Neural progenitor cell (in vitro differentiated cells): ENCODE measurements at regions not wholly inside any gene's neighbourhood (a gene's known extent, or its start where the extent isn't known, plus 50 kb on each side); places are given as distances from the start of the nearest gene placed in this dataset.
"Not testable (repeated sequence)": the region's sequence is repeated elsewhere in the genome, so short reads cannot be mapped to it uniquely, and the experiment has no call there.

Source experiments
- DNase-seq: peaks from one replicate; pipeline ENCODE4 v3.0.0-alpha.2; 2016; ENCODE audit warnings: low spot score
- H2AFZ ChIP-seq: fragments of 200-600 bp; sonication (generic); replicated peaks from 2 replicates; pipeline ENCODE4 v1.6.1; 2016; ENCODE audit warnings: antibody characterized with exemption
- H3F3A ChIP-seq: fragments of 200-600 bp; sonication (generic); 2 replicates; pipeline ENCODE4 v1.6.1; 2016; ENCODE audit warnings: antibody characterized with exemption, low read depth
- H3K27ac ChIP-seq: fragments of 200-600 bp; sonication (generic); 2 replicates; pipeline ENCODE4 v1.5.1; 2016; ENCODE audit warnings: mild to moderate bottlenecking
- H3K27me3 ChIP-seq: fragments of 200-600 bp; sonication (generic); 2 replicates; pipeline ENCODE4 v1.6.1; 2016; ENCODE audit warnings: mild to moderate bottlenecking, moderate library complexity
- H3K36me3 ChIP-seq: fragments of 200-600 bp; sonication (generic); 2 replicates; pipeline ENCODE4 v1.5.1; 2016
- H3K4me1 ChIP-seq: fragments of 200-600 bp; sonication (generic); 2 replicates; pipeline ENCODE4 v1.6.1; 2016; ENCODE audit warnings: mixed run types
- H3K4me2 ChIP-seq: fragments of 200-600 bp; sonication (generic); 2 replicates; pipeline ENCODE4 v1.6.1; 2016
- H3K4me3 ChIP-seq: fragments of 200-600 bp; sonication (generic); 2 replicates; pipeline ENCODE4 v1.5.1; 2016
- H3K79me2 ChIP-seq: fragments of 200-600 bp; sonication (generic); 2 replicates; pipeline ENCODE4 v1.6.1; 2016; ENCODE audit warnings: low read depth
- H3K9ac ChIP-seq: fragments of 200-600 bp; sonication (generic); 2 replicates; pipeline ENCODE4 v1.6.1; 2016
- H3K9me3 ChIP-seq: fragments of 200-600 bp; sonication (generic); 2 replicates; pipeline ENCODE4 v1.5.1; 2016; ENCODE audit warnings: low read depth
- H4K20me1 ChIP-seq: fragments of 200-600 bp; sonication (generic); 2 replicates; pipeline ENCODE4 v1.6.1; 2016; ENCODE audit warnings: low read depth
- H3K27ac Mint-ChIP-seq: 3 replicates; pipeline ENCODE4 v1.8.0; 2021; ENCODE audit warnings: mixed read lengths
- H3K27me3 Mint-ChIP-seq: 2 replicates; pipeline ENCODE4 v1.8.0; 2022; ENCODE audit warnings: low read depth, mild to moderate bottlenecking, inconsistent platforms, moderate library complexity, mixed read lengths; ENCODE audit not compliant: insufficient read depth
- H3K36me3 Mint-ChIP-seq: 3 replicates; pipeline ENCODE4 v1.8.0; 2021; ENCODE audit warnings: mixed read lengths
- H3K4me1 Mint-ChIP-seq: 3 replicates; pipeline ENCODE4 v1.8.0; 2021; ENCODE audit warnings: mixed read lengths
- H3K4me3 Mint-ChIP-seq: 3 replicates; pipeline ENCODE4 v1.8.0; 2021; ENCODE audit warnings: mild to moderate bottlenecking, moderate library complexity, mixed read lengths
- H3K9me3 Mint-ChIP-seq: 3 replicates; pipeline ENCODE4 v1.8.0; 2020; ENCODE audit warnings: mixed read lengths
- EZH2 ChIP-seq: fragments of 200-600 bp; sonication (generic); IDR thresholded peaks from 2 replicates; pipeline ENCODE4 v1.6.1; 2017; ENCODE audit warnings: antibody characterized with exemption, mild to moderate bottlenecking, moderate library complexity
- EZH2phosphoT487 ChIP-seq: fragments of 200-600 bp; sonication (generic); IDR thresholded peaks from 2 replicates; pipeline ENCODE4 v1.6.1; 2017; ENCODE audit warnings: antibody characterized with exemption
- TF ChIP-seq, protein P1 (sequence below): fragments of 200-600 bp; sonication (generic); IDR thresholded peaks from 2 replicates; pipeline ENCODE4 v1.5.1; 2017; ENCODE audit warnings: antibody characterized with exemption, mild to moderate bottlenecking

DNA sequence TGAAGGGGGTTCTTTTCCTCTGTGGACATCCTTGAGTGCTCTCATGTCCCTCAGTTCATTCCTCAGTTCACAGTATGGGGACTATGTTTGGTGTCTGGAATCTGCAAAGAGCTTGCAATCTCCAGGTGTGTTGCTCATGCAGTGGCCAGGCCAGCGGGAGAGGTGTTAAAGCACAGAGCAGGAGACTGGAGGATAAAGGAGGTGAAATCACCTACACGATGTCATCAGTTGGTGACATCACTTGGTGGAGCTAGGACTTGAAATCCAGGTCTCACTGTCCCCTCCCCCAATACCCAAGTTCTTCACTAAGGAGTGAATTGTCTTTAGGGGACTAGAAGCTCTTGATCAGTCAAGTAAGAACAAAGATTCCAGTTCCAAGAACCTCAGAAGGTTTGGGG is 197.3 kb upstream of the ZNF618 start:
- no peak overlapping the region for H3K4me3 Mint-ChIP-seq
- H3K4me1 Mint-ChIP-seq: peaks cover 8% of the 10 kb centered on the region
- no peaks in the 10 kb centered on the region for H3K36me3 ChIP-seq
- no peak overlapping the region for H3K27ac Mint-ChIP-seq
- peaks cover 17% of the 10 kb centered on the region for H3K27me3 Mint-ChIP-seq
- no peak for TF ChIP-seq EZH2phosphoT487
- TF ChIP-seq, protein P1, sequence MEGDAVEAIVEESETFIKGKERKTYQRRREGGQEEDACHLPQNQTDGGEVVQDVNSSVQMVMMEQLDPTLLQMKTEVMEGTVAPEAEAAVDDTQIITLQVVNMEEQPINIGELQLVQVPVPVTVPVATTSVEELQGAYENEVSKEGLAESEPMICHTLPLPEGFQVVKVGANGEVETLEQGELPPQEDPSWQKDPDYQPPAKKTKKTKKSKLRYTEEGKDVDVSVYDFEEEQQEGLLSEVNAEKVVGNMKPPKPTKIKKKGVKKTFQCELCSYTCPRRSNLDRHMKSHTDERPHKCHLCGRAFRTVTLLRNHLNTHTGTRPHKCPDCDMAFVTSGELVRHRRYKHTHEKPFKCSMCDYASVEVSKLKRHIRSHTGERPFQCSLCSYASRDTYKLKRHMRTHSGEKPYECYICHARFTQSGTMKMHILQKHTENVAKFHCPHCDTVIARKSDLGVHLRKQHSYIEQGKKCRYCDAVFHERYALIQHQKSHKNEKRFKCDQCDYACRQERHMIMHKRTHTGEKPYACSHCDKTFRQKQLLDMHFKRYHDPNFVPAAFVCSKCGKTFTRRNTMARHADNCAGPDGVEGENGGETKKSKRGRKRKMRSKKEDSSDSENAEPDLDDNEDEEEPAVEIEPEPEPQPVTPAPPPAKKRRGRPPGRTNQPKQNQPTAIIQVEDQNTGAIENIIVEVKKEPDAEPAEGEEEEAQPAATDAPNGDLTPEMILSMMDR: no peak
- no peak for TF ChIP-seq EZH2
- no peaks in the 10 kb centered on the region for H3F3A ChIP-seq
- no peak overlapping the region for H2AFZ ChIP-seq
- no peak overlapping the region for H3K4me2 ChIP-seq
- H3K9ac ChIP-seq: no peak overlapping the region
- no peaks in the 10 kb centered on the region for H3K9me3 Mint-ChIP-seq
- H4K20me1 ChIP-seq: no peaks in the 10 kb centered on the region
- H3K4me3 ChIP-seq: no peak overlapping the region
- H3K9me3 ChIP-seq: no peaks in the 10 kb centered on the region
- no peak for DNase-seq
- H3K27me3 ChIP-seq: no peaks in the 10 kb centered on the region
- no peaks in the 10 kb centered on the region for H3K4me1 ChIP-seq
- H3K27ac ChIP-seq: no peak overlapping the region
- no peaks in the 10 kb centered on the region for H3K79me2 ChIP-seq
- no peaks in the 10 kb centered on the region for H3K36me3 Mint-ChIP-seq

DNA sequence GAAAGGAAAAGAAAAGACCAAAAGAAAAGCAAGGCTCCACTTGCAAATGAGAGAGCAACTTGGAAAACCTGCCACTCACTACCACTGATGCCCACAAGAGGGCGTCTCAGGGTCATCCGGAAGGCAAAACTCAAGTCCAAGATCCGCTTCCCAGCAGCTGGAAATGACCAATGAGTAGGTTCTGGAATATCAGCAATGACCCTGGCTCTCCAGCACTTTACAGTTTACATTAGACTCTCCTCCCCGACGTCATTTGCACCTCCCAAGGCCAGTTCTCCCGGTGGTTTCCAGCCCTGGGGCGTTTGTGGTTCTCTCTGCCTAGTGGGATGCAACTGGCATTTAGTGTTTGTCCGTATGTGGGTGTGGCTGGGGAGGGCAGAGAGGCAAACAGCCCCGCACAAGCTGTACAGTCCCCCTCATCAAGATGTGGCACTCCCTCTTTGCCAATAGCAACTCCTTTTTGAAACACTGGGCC is 193.8 kb upstream of the ZNF618 start:
- Mint-ChIP-seq H3K27ac (no peak overlapping the region), H3K27me3 (peaks cover 34% of the 10 kb centered on the region), H3K36me3 (no peaks in the 10 kb centered on the region), H3K9me3 (peaks cover 6% of the 10 kb centered on the region), H3K4me1 (peaks cover 4% of the 10 kb centered on the region), H3K4me3 (no peak overlapping the region)
- peak; percentile 66 for DNase-seq
- Histone ChIP-seq H3K36me3 (no peaks in the 10 kb centered on the region), H3K9me3 (no peaks in the 10 kb centered on the region), H3K9ac (no peak overlapping the region), H3K27me3 (peaks cover 25% of the 10 kb centered on the region), H3K4me3 (no peak overlapping the region), H2AFZ (no peak overlapping the region), H4K20me1 (no peaks in the 10 kb centered on the region), H3K79me2 (no peaks in the 10 kb centered on the region), H3F3A (no peaks in the 10 kb centered on the region), H3K27ac (no peak overlapping the region), H3K4me1 (no peaks in the 10 kb centered on the region), H3K4me2 (no peak overlapping the region)
- TF ChIP-seq, protein P1: peak; percentile 96
- no peak for TF ChIP-seq EZH2

DNA sequence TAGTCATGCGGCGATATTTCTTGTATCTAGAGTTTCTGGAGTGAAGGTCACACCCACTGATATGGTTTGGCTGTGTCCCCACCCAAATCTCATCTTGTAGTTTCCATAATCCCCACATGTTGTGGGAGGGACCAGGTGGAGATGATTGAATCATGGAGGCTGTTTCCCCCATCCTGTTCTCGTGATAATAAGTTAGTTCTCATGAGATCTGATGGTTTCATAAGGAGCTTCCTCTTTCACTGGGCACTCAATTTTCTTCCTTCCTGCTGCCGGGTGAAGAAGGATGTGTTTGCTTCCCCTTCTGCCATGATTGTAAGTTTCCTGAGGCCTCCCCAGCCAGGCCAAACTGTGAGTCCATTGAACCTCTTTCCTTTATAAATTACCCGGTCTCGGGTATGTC is 190.5 kb upstream of the ZNF618 start:
- not testable (repeated sequence) for H3K36me3 ChIP-seq, H3K9ac ChIP-seq, H3K9me3 Mint-ChIP-seq, H3K4me3 Mint-ChIP-seq, H4K20me1 ChIP-seq, H3K4me1 ChIP-seq, H3K36me3 Mint-ChIP-seq, H3K4me2 ChIP-seq, DNase-seq, H3K79me2 ChIP-seq, H3F3A ChIP-seq, H3K27ac Mint-ChIP-seq, H2AFZ ChIP-seq, H3K4me3 ChIP-seq, H3K4me1 Mint-ChIP-seq, H3K9me3 ChIP-seq, H3K27ac ChIP-seq
- H3K27me3 ChIP-seq: peaks cover 58% of the 10 kb centered on the region
- peaks cover 40% of the 10 kb centered on the region for H3K27me3 Mint-ChIP-seq

DNA sequence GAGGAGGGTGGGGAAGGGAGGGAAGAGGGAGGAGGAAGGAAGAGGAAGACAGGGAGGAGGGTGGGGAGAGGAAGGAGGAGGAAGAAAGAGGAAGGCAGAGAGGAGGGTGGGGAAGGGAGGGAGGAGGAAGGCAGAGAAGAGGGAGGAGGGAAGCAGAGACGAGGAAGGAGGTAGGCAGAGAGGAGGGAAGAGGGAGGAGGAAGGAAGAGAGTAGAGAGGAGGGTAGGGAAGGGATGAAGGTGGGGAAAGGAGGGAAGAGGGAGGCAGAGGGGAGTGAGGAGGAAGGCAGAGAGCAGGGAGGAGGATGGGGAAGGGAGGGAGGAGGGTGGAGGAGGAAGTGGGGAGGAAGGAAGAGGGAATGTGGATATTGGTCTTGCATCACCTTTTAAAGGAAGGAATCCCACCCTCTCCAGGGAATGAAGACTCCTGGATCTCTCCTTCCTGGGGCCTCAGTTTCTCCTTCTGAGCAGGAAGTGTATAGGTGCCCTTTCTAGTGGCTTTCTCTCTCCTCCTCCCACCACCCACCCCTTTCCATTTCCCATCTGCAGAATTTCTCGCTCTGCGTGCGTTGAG is 188.9 kb upstream of the ZNF618 start:
- H3K4me1 ChIP-seq: no peaks in the 10 kb centered on the region
- H3K27me3 Mint-ChIP-seq: peaks cover 39% of the 10 kb centered on the region

More for the DNA sequence above, 188.9 kb upstream of the ZNF618 start:
- peak overlapping the region; percentile 37 for H3K4me3 ChIP-seq
- H3K79me2 ChIP-seq: no peaks in the 10 kb centered on the region
- no peak for DNase-seq
- no peaks in the 10 kb centered on the region for H3K4me1 Mint-ChIP-seq
- H3K9ac ChIP-seq: no peak overlapping the region
- H2AFZ ChIP-seq: peak overlapping the region; percentile 64
- H4K20me1 ChIP-seq: no peaks in the 10 kb centered on the region
- no peak overlapping the region for H3K27ac ChIP-seq
- H3K36me3 Mint-ChIP-seq: no peaks in the 10 kb centered on the region
- no peaks in the 10 kb centered on the region for H3F3A ChIP-seq
- peak overlapping the region; percentile 77 for H3K4me2 ChIP-seq
- H3K9me3 ChIP-seq: no peaks in the 10 kb centered on the region
- TF ChIP-seq EZH2phosphoT487 (no peak), EZH2 (no peak)
- TF ChIP-seq, protein P1: no peak
- H3K36me3 ChIP-seq: no peaks in the 10 kb centered on the region
- H3K27ac Mint-ChIP-seq: no peak overlapping the region
- H3K4me3 Mint-ChIP-seq: no peak overlapping the region
- H3K27me3 ChIP-seq: peaks cover 61% of the 10 kb centered on the region
- peaks cover 6% of the 10 kb centered on the region for H3K9me3 Mint-ChIP-seq
